HEK293 (cell line): ENCODE measurements at regions not wholly inside any gene's neighbourhood (a gene's known extent, or its start where the extent isn't known, plus 50 kb on each side); places are given as distances from the start of the nearest gene placed in this dataset.

Experiments used
- CTCF ChIA-PET: fragments of 350-600 bp; formaldehyde crosslinking; extraction: SDS; loops from one replicate; lab custom pipeline; 2021; ENCODE audit warnings: antibody characterized with exemption; lab: Yijun Ruan, JAX
- POLR2A ChIA-PET: fragments of 300-600 bp; formaldehyde crosslinking; extraction: SDS; loops from one replicate; lab custom pipeline; 2020; ENCODE audit warnings: antibody characterized with exemption, inconsistent platforms; lab: Yijun Ruan, JAX
- H3K27ac ChIP-seq: fragments of 200-500 bp; sonication (Bioruptor generic); 2 replicates; pipeline ENCODE4 v1.5.1; 2014; ENCODE audit warnings: low read depth, low read length, control low read depth, inconsistent platforms; ENCODE audit errors: extremely low read depth
- H3K36me3 ChIP-seq, 2 experiments: fragments of 200-500 bp in 1 of 2; sonication (Bioruptor generic) in 1 of 2; 1 replicate in 1 of 2; 2 replicates in 1 of 2; pipeline ENCODE4 v1.5.1; 2014 to 2017; ENCODE audit warnings: inconsistent platforms in 2 of 2, low read length in 2 of 2; ENCODE audit not compliant: control insufficient read depth in 2 of 2, insufficient read depth in 1 of 2
- H3K4me1 ChIP-seq: fragments of 200-500 bp; sonication (Bioruptor generic); 2 replicates; pipeline ENCODE4 v1.5.1; 2014; ENCODE audit warnings: mild to moderate bottlenecking, low read length, inconsistent platforms; ENCODE audit not compliant: control insufficient read depth, insufficient read depth
- H3K4me3 ChIP-seq: 2 replicates; pipeline ENCODE4 v1.5.1; 2011; ENCODE audit warnings: low read depth, mild to moderate bottlenecking, control low read depth, low read length, moderate library complexity
- H3K9me3 ChIP-seq: fragments of 200-500 bp; sonication (Bioruptor generic); 2 replicates; pipeline ENCODE4 v1.5.1; 2014; ENCODE audit warnings: low read depth, low read length, inconsistent platforms; ENCODE audit not compliant: control insufficient read depth, insufficient read depth
- ATF2 ChIP-seq: fragments of 450-650 bp; formaldehyde crosslinking; IDR thresholded peaks from 2 replicates; pipeline ENCODE4 v1.5.1; 2016; ENCODE audit warnings: missing biosample characterization, missing genetic modification characterization, low read depth
- GLI2 ChIP-seq: fragments of 450-650 bp; formaldehyde crosslinking; IDR thresholded peaks from 2 replicates; pipeline ENCODE4; 2017; ENCODE audit warnings: missing biosample characterization, missing genetic modification characterization, low read depth, borderline replicate concordance
- GLI4 ChIP-seq: fragments of 450-650 bp; formaldehyde crosslinking; IDR thresholded peaks from 2 replicates; pipeline ENCODE4 v1.5.1; 2016; ENCODE audit warnings: missing biosample characterization, missing genetic modification characterization
- IKZF3 ChIP-seq: fragments of 450-650 bp; IDR thresholded peaks from 2 replicates; pipeline ENCODE4 v1.5.0; 2018; ENCODE audit warnings: missing biosample characterization, mild to moderate bottlenecking, missing genetic modification characterization, moderate library complexity
- KLF16 ChIP-seq: fragments of 450-650 bp; formaldehyde crosslinking; IDR thresholded peaks from 2 replicates; pipeline ENCODE4 v1.5.1; 2017; ENCODE audit warnings: missing biosample characterization, missing genetic modification characterization
- SCRT1 ChIP-seq: fragments of 450-650 bp; formaldehyde crosslinking; IDR thresholded peaks from 2 replicates; pipeline ENCODE4 v1.5.1; 2016; ENCODE audit warnings: missing biosample characterization, missing genetic modification characterization, borderline replicate concordance
- SETDB1 ChIP-seq: IDR thresholded peaks from one replicate; pipeline ENCODE4 v1.6.1; 2017; ENCODE audit warnings: mild to moderate bottlenecking, low read length, moderate library complexity, mixed read lengths; ENCODE audit not compliant: insufficient read length
- TRIM28 ChIP-seq: IDR thresholded peaks from 2 replicates; pipeline ENCODE4 v1.6.1; 2011; ENCODE audit warnings: low read length, control low read depth, borderline replicate concordance
- ZBTB48 ChIP-seq: fragments of 450-650 bp; formaldehyde crosslinking; IDR thresholded peaks from 2 replicates; pipeline ENCODE4 v1.5.1; 2016; ENCODE audit warnings: missing biosample characterization, missing genetic modification characterization
- ZFP37 ChIP-seq: fragments of 450-650 bp; formaldehyde crosslinking; IDR thresholded peaks from 2 replicates; pipeline ENCODE4 v1.5.1; 2016; ENCODE audit warnings: missing biosample characterization, missing genetic modification characterization
- ZNF214 ChIP-seq: fragments of 450-650 bp; formaldehyde crosslinking; IDR thresholded peaks from 2 replicates; pipeline ENCODE4 v1.5.1; 2017; ENCODE audit warnings: missing biosample characterization, mild to moderate bottlenecking, missing genetic modification characterization, borderline replicate concordance
- ZNF366 ChIP-seq: fragments of 450-650 bp; formaldehyde crosslinking; conservative IDR thresholded peaks from 2 replicates; pipeline ENCODE4 v1.5.1; 2016; ENCODE audit warnings: missing biosample characterization, missing genetic modification characterization
- ZNF426 ChIP-seq: fragments of 450-650 bp; formaldehyde crosslinking; IDR thresholded peaks from 2 replicates; pipeline ENCODE4 v1.5.1; 2017; ENCODE audit warnings: missing biosample characterization, missing genetic modification characterization, mild to moderate bottlenecking, inconsistent platforms, moderate library complexity
- ZNF549 ChIP-seq: fragments of 450-650 bp; IDR thresholded peaks from 2 replicates; pipeline ENCODE4 v1.5.1; 2018; ENCODE audit warnings: missing biosample characterization, missing genetic modification characterization, mild to moderate bottlenecking, inconsistent platforms, moderate library complexity
- ZNF610 ChIP-seq: fragments of 450-650 bp; formaldehyde crosslinking; IDR thresholded peaks from 2 replicates; pipeline ENCODE4 v1.5.1; 2016; ENCODE audit warnings: missing biosample characterization, missing genetic modification characterization, borderline replicate concordance
- ZNF624 ChIP-seq: fragments of 450-650 bp; formaldehyde crosslinking; IDR thresholded peaks from 2 replicates; pipeline ENCODE4 v1.5.1; 2017; ENCODE audit warnings: missing biosample characterization, missing genetic modification characterization
- ZNF768 ChIP-seq: fragments of 450-650 bp; formaldehyde crosslinking; IDR thresholded peaks from 2 replicates; pipeline ENCODE4 v1.5.1; 2018; ENCODE audit warnings: missing biosample characterization, mild to moderate bottlenecking, missing genetic modification characterization
- ZSCAN16 ChIP-seq: fragments of 450-650 bp; formaldehyde crosslinking; IDR thresholded peaks from 2 replicates; pipeline ENCODE4 v1.5.1; 2016; ENCODE audit warnings: missing biosample characterization, missing genetic modification characterization
- TF ChIP-seq, protein P1 (sequence below): fragments of 450-650 bp; formaldehyde crosslinking; IDR thresholded peaks from 2 replicates; pipeline ENCODE4 v1.5.1; 2017; ENCODE audit warnings: missing biosample characterization, missing genetic modification characterization

- TF ChIP-seq, protein P1, sequence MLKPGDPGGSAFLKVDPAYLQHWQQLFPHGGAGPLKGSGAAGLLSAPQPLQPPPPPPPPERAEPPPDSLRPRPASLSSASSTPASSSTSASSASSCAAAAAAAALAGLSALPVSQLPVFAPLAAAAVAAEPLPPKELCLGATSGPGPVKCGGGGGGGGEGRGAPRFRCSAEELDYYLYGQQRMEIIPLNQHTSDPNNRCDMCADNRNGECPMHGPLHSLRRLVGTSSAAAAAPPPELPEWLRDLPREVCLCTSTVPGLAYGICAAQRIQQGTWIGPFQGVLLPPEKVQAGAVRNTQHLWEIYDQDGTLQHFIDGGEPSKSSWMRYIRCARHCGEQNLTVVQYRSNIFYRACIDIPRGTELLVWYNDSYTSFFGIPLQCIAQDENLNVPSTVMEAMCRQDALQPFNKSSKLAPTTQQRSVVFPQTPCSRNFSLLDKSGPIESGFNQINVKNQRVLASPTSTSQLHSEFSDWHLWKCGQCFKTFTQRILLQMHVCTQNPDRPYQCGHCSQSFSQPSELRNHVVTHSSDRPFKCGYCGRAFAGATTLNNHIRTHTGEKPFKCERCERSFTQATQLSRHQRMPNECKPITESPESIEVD = no peak
- no peak for TF ChIP-seq KLF16 (tag by site-specific recombination)
- TF ChIP-seq ZNF624 (tag by site-specific recombination) = no peak
- no peak overlapping the region for H3K27ac ChIP-seq
- H3K4me1 ChIP-seq = no peaks in the 10 kb centered on the region
- H3K9me3 ChIP-seq = no peaks in the 10 kb centered on the region
- H3K4me3 ChIP-seq = no peak overlapping the region
- ChIA-PET CTCF (no interaction called here), POLR2A (no interaction called here)
- no peaks in the 10 kb centered on the region for H3K36me3 ChIP-seq
Measured at GRCh38 chr10:52438119-52438518, 124.0 kb downstream of the DKK1 start.

GRCh38 chr10:52440612-52441285 lies 126.7 kb downstream of the DKK1 start:
- Histone ChIP-seq H3K27ac (no peak overlapping the region), H3K9me3 (no peaks in the 10 kb centered on the region)
- TF ChIP-seq TRIM28 = peak; percentile 54; the same call in 1 of the 2 replicates
- TF ChIP-seq GLI2 = no peak
- TF ChIP-seq, all 188 proteins: peak for 1
- H3K4me1 ChIP-seq = no peaks in the 10 kb centered on the region
- H3K36me3 ChIP-seq = no peaks in the 10 kb centered on the region
- no peak overlapping the region for H3K4me3 ChIP-seq
- ChIA-PET CTCF (no interaction called here), POLR2A (no interaction called here)

GRCh38 chr10:52442576-52442975 lies 128.5 kb downstream of the DKK1 start:
- POLR2A ChIA-PET = no interaction called here
- CTCF ChIA-PET = interaction anchor here (0.6 kb wide), 2 partner anchors 17 to 295 kb away, joined by 3 read pairs; no protein-coding TSS in a partner anchor

GRCh38 chr10:52443419-52444388 lies 129.6 kb downstream of the DKK1 start:
- H3K36me3 ChIP-seq = no peaks in the 10 kb centered on the region
- no peaks in the 10 kb centered on the region for H3K9me3 ChIP-seq
- TF ChIP-seq ZSCAN16 (tag by site-specific recombination) (no peak), GLI4 (tag by site-specific recombination) (no peak), ZNF610 (tag by site-specific recombination) (no peak)
- H3K27ac ChIP-seq = no peak overlapping the region
- POLR2A ChIA-PET = no interaction called here
- H3K4me1 ChIP-seq = no peaks in the 10 kb centered on the region
- H3K4me3 ChIP-seq = no peak overlapping the region
- CTCF ChIA-PET = interaction anchor here (0.6 kb wide), 2 partner anchors 10 to 18 kb away, joined by 3 to 4 read pairs; no protein-coding TSS in a partner anchor

More at GRCh38 chr10:52442576-52442975, 128.5 kb downstream of the DKK1 start:
- Histone ChIP-seq H3K27ac (no peak overlapping the region), H3K4me1 (no peaks in the 10 kb centered on the region)
- peak; percentile 42 for TF ChIP-seq SETDB1
- TF ChIP-seq ZNF768 (tag by site-specific recombination) = no peak
- 0 out of 2 replicates have a peak, but pooled peaks have one; percentile 61 for TF ChIP-seq ATF2
- TF ChIP-seq ZNF426 (tag by site-specific recombination) = no peak
- no peak for TF ChIP-seq IKZF3 (tag by site-specific recombination)
- no peak for TF ChIP-seq ZNF549 (tag by site-specific recombination)
- no peak for TF ChIP-seq ZNF366 (tag by site-specific recombination)
- TF ChIP-seq ZNF214 (tag by site-specific recombination) = no peak
- no peak for TF ChIP-seq ZBTB48 (tag by site-specific recombination)
- TF ChIP-seq SCRT1 (tag by site-specific recombination) = no peak
- no peak for TF ChIP-seq ZFP37 (tag by site-specific recombination)
- TF ChIP-seq, all 188 proteins: peak for 2
- Histone ChIP-seq H3K9me3 (no peaks in the 10 kb centered on the region), H3K4me3 (no peak overlapping the region), H3K36me3 (no peaks in the 10 kb centered on the region)
